GM23338 (cell line): ENCODE measurements at regions not wholly inside any gene's neighbourhood (a gene's known extent, or its start where the extent isn't known, plus 50 kb on each side); places are given as distances from the start of the nearest gene placed in this dataset.

ENCODE experiments used
- ATAC-seq: fragments of 200-7000 bp; cut with Tn5 transposase; 3 replicates; pipeline ENCODE4 v1.9.1; 2020
- DNase-seq: peaks from one replicate; pipeline ENCODE4 v3.0.0-alpha.2; 2015; ENCODE audit warnings: low spot score
- H2AFZ ChIP-seq: fragments of 200-600 bp; sonication (generic); 2 replicates; pipeline ENCODE4 v1.8.0; 2016; ENCODE audit warnings: antibody characterized with exemption, mild to moderate bottlenecking, moderate library complexity
- H3F3A ChIP-seq: fragments of 200-600 bp; sonication (generic); replicated peaks from 2 replicates; pipeline ENCODE4 v1.8.0; 2017; ENCODE audit warnings: antibody characterized with exemption, mixed run types, low read depth
- H3K27ac ChIP-seq: fragments of 200-600 bp; sonication (generic); 2 replicates; pipeline ENCODE4 v1.6.1; 2016; ENCODE audit warnings: low read depth
- H3K27me3 ChIP-seq: fragments of 200-600 bp; sonication (generic); 2 replicates; pipeline ENCODE4 v1.8.0; 2016; ENCODE audit warnings: mild to moderate bottlenecking, mixed run types, moderate library complexity; ENCODE audit not compliant: insufficient read depth
- H3K36me3 ChIP-seq: fragments of 200-600 bp; sonication (generic); 2 replicates; pipeline ENCODE4 v1.8.0; 2016; ENCODE audit warnings: mild to moderate bottlenecking; ENCODE audit not compliant: insufficient read depth
- H3K4me1 ChIP-seq: fragments of 200-600 bp; sonication (generic); 2 replicates; pipeline ENCODE4 v1.8.0; 2016; ENCODE audit warnings: mild to moderate bottlenecking, moderate library complexity; ENCODE audit not compliant: insufficient read depth
- H3K4me2 ChIP-seq: fragments of 200-600 bp; sonication (generic); 2 replicates; pipeline ENCODE4 v1.7.1; 2017; ENCODE audit warnings: mixed run types
- H3K4me3 ChIP-seq: fragments of 200-600 bp; sonication (generic); 2 replicates; pipeline ENCODE4 v1.6.1; 2016; ENCODE audit warnings: mixed run types
- H3K79me2 ChIP-seq: fragments of 200-600 bp; sonication (generic); replicated peaks from 2 replicates; pipeline ENCODE4 v1.8.0; 2017; ENCODE audit warnings: mild to moderate bottlenecking; ENCODE audit not compliant: insufficient read depth
- H3K9me2 ChIP-seq: fragments of 200-600 bp; sonication (generic); 2 replicates; pipeline ENCODE4 v1.8.0; 2017; ENCODE audit not compliant: insufficient read depth
- H4K20me1 ChIP-seq: fragments of 200-600 bp; sonication (generic); replicated peaks from 2 replicates; pipeline ENCODE4 v1.8.0; 2017; ENCODE audit warnings: mild to moderate bottlenecking; ENCODE audit not compliant: insufficient read depth
- H3K27ac Mint-ChIP-seq: 2 replicates; pipeline ENCODE4 v1.8.0; 2020; ENCODE audit warnings: inconsistent platforms, mild to moderate bottlenecking, moderate library complexity, mixed read lengths
- H3K27me3 Mint-ChIP-seq: 3 replicates; pipeline ENCODE4 v1.8.0; 2022; ENCODE audit warnings: low read depth, mild to moderate bottlenecking, moderate library complexity, mixed read lengths, inconsistent platforms; ENCODE audit not compliant: insufficient read depth, poor library complexity
- H3K36me3 Mint-ChIP-seq: 3 replicates; pipeline ENCODE4 v1.8.0; 2021; ENCODE audit warnings: low read depth, mild to moderate bottlenecking, inconsistent platforms, moderate library complexity, mixed read lengths
- H3K4me1 Mint-ChIP-seq: 3 replicates; pipeline ENCODE4 v1.8.0; 2020; ENCODE audit warnings: mild to moderate bottlenecking, inconsistent platforms, mixed read lengths
- H3K4me3 Mint-ChIP-seq: 3 replicates; pipeline ENCODE4 v1.8.0; 2021; ENCODE audit warnings: moderate library complexity, mild to moderate bottlenecking, inconsistent platforms, mixed read lengths
- H3K9me3 Mint-ChIP-seq: 3 replicates; pipeline ENCODE4 v1.8.0; 2020; ENCODE audit warnings: moderate library complexity, mild to moderate bottlenecking, inconsistent platforms, mixed read lengths
- CREB1 ChIP-seq: fragments of 250-450 bp; sonication (Bioruptor Pico); IDR thresholded peaks from 2 replicates; pipeline ENCODE4 v1.5.0; 2020; ENCODE audit warnings: low read depth, mild to moderate bottlenecking, moderate library complexity
- CTCF ChIP-seq, 2 experiments: fragments of 200-600 bp in 1 of 2; sonication (generic) in 1 of 2; conservative IDR thresholded peaks; 2 replicates each; pipeline versions ENCODE4 v1.5.1 to v1.6.1; 2016 to 2017; ENCODE audit warnings: antibody characterized with exemption in 2 of 2, low read depth in 2 of 2, mild to moderate bottlenecking in 2 of 2, moderate library complexity in 1 of 2
- ETS1 ChIP-seq: IDR thresholded peaks from 2 replicates; pipeline ENCODE4 v1.6.1; 2016; ENCODE audit warnings: antibody characterized with exemption
- EZH2 ChIP-seq: fragments of 200-600 bp; sonication (generic); IDR thresholded peaks from one replicate; pipeline ENCODE4 v1.8.0; 2017; ENCODE audit warnings: antibody characterized with exemption, mild to moderate bottlenecking, low read depth; ENCODE audit not compliant: unreplicated experiment
- JUNB ChIP-seq: IDR thresholded peaks from one replicate; pipeline ENCODE4 v1.6.1; 2016; ENCODE audit warnings: antibody characterized with exemption; ENCODE audit not compliant: unreplicated experiment
- NANOG ChIP-seq: IDR thresholded peaks from 2 replicates; pipeline ENCODE4 v1.6.1; 2016; ENCODE audit warnings: antibody characterized with exemption, borderline replicate concordance
- POLR2AphosphoS5 ChIP-seq: IDR thresholded peaks from 2 replicates; pipeline ENCODE4 v1.6.1; 2016; ENCODE audit warnings: antibody characterized with exemption, low read depth
- STAT1 ChIP-seq: IDR thresholded peaks from one replicate; pipeline ENCODE4 v1.6.1; 2016; ENCODE audit warnings: antibody characterized with exemption; ENCODE audit not compliant: unreplicated experiment
- ZNF331 ChIP-seq: fragments of 250-450 bp; sonication (Bioruptor Pico); IDR thresholded peaks from 2 replicates; pipeline ENCODE4 v1.5.0; 2020; ENCODE audit warnings: low read depth, mild to moderate bottlenecking, moderate library complexity

- Histone ChIP-seq H3F3A (no peaks in the 10 kb centered on the region), H3K4me1 (no peaks in the 10 kb centered on the region), H3K27me3 (no peaks in the 10 kb centered on the region), H3K4me3 (no peak overlapping the region), H3K27ac (no peak overlapping the region), H2AFZ (no peak overlapping the region), H3K4me2 (no peak overlapping the region), H3K9me2 (peaks cover 3% of the 10 kb centered on the region; the same call in 1 of the 2 replicates), H3K79me2 (no peaks in the 10 kb centered on the region), H4K20me1 (no peaks in the 10 kb centered on the region), H3K36me3 (no peaks in the 10 kb centered on the region)
- H3K9me3 Mint-ChIP-seq: peaks cover 17% of the 10 kb centered on the region
- TF ChIP-seq ETS1: no peak
- no peak for TF ChIP-seq CREB1 (CRISPR knock-in tag)
- no peak for TF ChIP-seq CTCF (conservative IDR thresholded peaks at IDR 0.05; ENCODE audit: low read depth in 2 of 2)
- TF ChIP-seq STAT1: no peak
- no peak overlapping the region for H3K27ac Mint-ChIP-seq
- no peaks in the 10 kb centered on the region for H3K4me1 Mint-ChIP-seq
- no peaks in the 10 kb centered on the region for H3K27me3 Mint-ChIP-seq
- ATAC-seq (no peak), DNase-seq (no peak)
- H3K4me3 Mint-ChIP-seq: no peak overlapping the region
- peaks cover 9% of the 10 kb centered on the region for H3K36me3 Mint-ChIP-seq
Measured at GRCh38 chr5:155761502-155761901, 565.5 kb upstream of the SGCD start.

GRCh38 chr5:155765715-155766114, 561.2 kb upstream of the SGCD start:
- Mint-ChIP-seq H3K9me3 (peaks cover 11% of the 10 kb centered on the region), H3K36me3 (peaks cover 7% of the 10 kb centered on the region), H3K27ac (no peak overlapping the region), H3K27me3 (no peaks in the 10 kb centered on the region), H3K4me3 (no peak overlapping the region), H3K4me1 (peaks cover 17% of the 10 kb centered on the region)
- H3K9me2 ChIP-seq: no peaks in the 10 kb centered on the region; the same call in 1 of the 2 replicates
- H3K27me3 ChIP-seq: no peaks in the 10 kb centered on the region
- no peak overlapping the region for H3K4me3 ChIP-seq
- H3K79me2 ChIP-seq: no peaks in the 10 kb centered on the region
- H3K36me3 ChIP-seq: no peaks in the 10 kb centered on the region
- peaks cover 10% of the 10 kb centered on the region for H3K4me1 ChIP-seq
- ATAC-seq: no peak
- no peak overlapping the region for H2AFZ ChIP-seq
- H3F3A ChIP-seq: no peaks in the 10 kb centered on the region
- no peak overlapping the region for H3K4me2 ChIP-seq
- no peak for DNase-seq
- H4K20me1 ChIP-seq: no peaks in the 10 kb centered on the region
- H3K27ac ChIP-seq: no peak overlapping the region
- TF ChIP-seq JUNB (no peak), ETS1 (no peak), NANOG (no peak), POLR2AphosphoS5 (no peak), CTCF (conservative IDR thresholded peaks at IDR 0.05; ENCODE audit: low read depth in 2 of 2) (no peak), EZH2 (no peak), ZNF331 (CRISPR knock-in tag) (no peak)
